Fibroblast of the aortic adventitia (primary cell): ENCODE measurements at regions not wholly inside any gene's neighbourhood (a gene's known extent, or its start where the extent isn't known, plus 50 kb on each side); places are given as distances from the start of the nearest gene placed in this dataset.

Experiments
- DNase-seq: peaks from one replicate; pipeline ENCODE4 v3.0.0-alpha.2; 2010; ENCODE audit warnings: low read depth
- H3K4me3 ChIP-seq: 2 replicates; pipeline ENCODE4 v1.5.1; 2011; ENCODE audit warnings: low read depth, mild to moderate bottlenecking, control low read depth, low read length, moderate library complexity
- CTCF ChIP-seq: IDR thresholded peaks from 2 replicates; pipeline ENCODE4 v1.5.1; 2011; ENCODE audit warnings: mild to moderate bottlenecking, low read length, control low read depth, inconsistent platforms; ENCODE audit not compliant: insufficient read depth

- TF ChIP-seq CTCF: no peak
- no peak overlapping the region for H3K4me3 ChIP-seq
- no peak for DNase-seq
Observed at GRCh38 chr13:22497991-22498780, 682.6 kb upstream of the SGCG start.

- TF ChIP-seq CTCF: no peak
- no peak overlapping the region for H3K4me3 ChIP-seq
- DNase-seq: no peak
Observed at GRCh38 chr13:22499919-22500318, 680.9 kb upstream of the SGCG start.

GRCh38 chr13:22505489-22505888 lies 675.3 kb upstream of the SGCG start:
- peak; percentile 7 for DNase-seq
- H3K4me3 ChIP-seq: no peak overlapping the region
- TF ChIP-seq CTCF: no peak

- TF ChIP-seq CTCF: no peak
- no peak overlapping the region for H3K4me3 ChIP-seq
- DNase-seq: no peak
Observed at GRCh38 chr13:22506096-22506691, 674.6 kb upstream of the SGCG start.

GRCh38 chr13:22517544-22517943 lies 663.2 kb upstream of the SGCG start:
- no peak for DNase-seq
- no peak for TF ChIP-seq CTCF
- H3K4me3 ChIP-seq: no peak overlapping the region

GRCh38 chr13:22536851-22537250 lies 643.9 kb upstream of the SGCG start:
- DNase-seq: no peak
- H3K4me3 ChIP-seq: no peak overlapping the region
- no peak for TF ChIP-seq CTCF
